Uterus (tissue), 3 donors: ENCODE measurements at regions not wholly inside any gene's neighbourhood (a gene's known extent, or its start where the extent isn't known, plus 50 kb on each side); places are given as distances from the start of the nearest gene placed in this dataset.

Experiments used
- DNase-seq, 2 donors: peaks; one replicate each; pipeline ENCODE4 v3.0.0-alpha.2; 2019 to 2020
- H3K27ac ChIP-seq, 2 donors: fragments of 200-600 bp; sonication (generic); 1 replicate in 1 of 2; 2 replicates in 1 of 2; pipeline ENCODE4 v1.5.1; 2016 to 2018
- H3K27me3 ChIP-seq, 2 donors: fragments of 200-600 bp; sonication (generic); one replicate each; pipeline ENCODE4 v1.5.1; 2018 to 2019; ENCODE audit warnings: control low read depth in 1 of 2
- H3K36me3 ChIP-seq, 2 donors: fragments of 200-600 bp; sonication (generic); one replicate each; pipeline ENCODE4 v1.5.1; 2019; ENCODE audit warnings: control low read depth in 1 of 2
- H3K4me1 ChIP-seq, 2 donors: fragments of 200-600 bp; sonication (generic); one replicate each; pipeline ENCODE4 v1.5.1; 2018 to 2019; ENCODE audit warnings: control low read depth in 1 of 2
- H3K4me3 ChIP-seq, 2 donors: fragments of 200-600 bp; sonication (generic); 1 replicate in 1 of 2; 2 replicates in 1 of 2; pipeline ENCODE4 v1.5.1; 2018 to 2019; ENCODE audit warnings: mild to moderate bottlenecking in 1 of 2
- H3K9me3 ChIP-seq, 2 donors: fragments of 200-600 bp; sonication (generic); one replicate each; pipeline ENCODE4 v1.5.1; 2019; ENCODE audit warnings: control low read depth in 1 of 2
- POLR2A ChIP-seq, 2 donors: fragments of 450-650 bp; IDR thresholded peaks; one replicate each; pipeline ENCODE4 v1.6.1; 2016; ENCODE audit warnings: antibody characterized with exemption in 2 of 2, mild to moderate bottlenecking in 1 of 2, moderate library complexity in 1 of 2
- intact Hi-C: fragments of 100-400 bp; cut with DNase I; formaldehyde crosslinking; loops from one replicate; pipeline ENCODE4 v1.15.1; 2023; ENCODE audit warnings: low total_unique reads
- TF ChIP-seq, protein P1 (sequence below), 4 experiments: fragments of 200-600 bp in 2 of 4; fragments of 450-650 bp in 2 of 4; sonication (generic) in 2 of 4; IDR thresholded peaks; one replicate each; pipeline ENCODE4 v1.5.1; 2016 to 2019; ENCODE audit warnings: antibody characterized with exemption in 4 of 4, mild to moderate bottlenecking in 2 of 4, moderate library complexity in 1 of 4
- donor health status: DM: yes; HTN: yes; CAD: no.

DNA sequence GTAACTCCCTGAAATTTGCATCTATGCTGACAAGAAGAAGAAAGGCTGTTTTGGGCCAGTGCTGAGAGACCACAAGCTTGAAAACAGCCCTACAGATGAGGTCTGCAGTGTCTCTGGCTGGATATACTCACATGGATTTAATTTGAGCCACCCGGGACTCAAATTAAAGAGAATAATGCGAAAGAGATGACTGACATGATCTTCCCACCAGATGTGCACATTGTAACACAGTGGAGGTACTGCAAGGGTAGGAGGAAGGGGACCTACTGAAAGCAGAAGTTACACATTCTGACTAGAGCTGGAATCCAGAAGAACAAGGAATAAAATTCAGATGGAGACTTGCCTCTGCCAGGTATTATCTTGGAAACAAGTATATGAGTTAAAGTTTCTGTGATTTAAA lies 728.3 kb upstream of the SGO1 start:
- TF ChIP-seq POLR2A (IDR thresholded peaks at IDR 0.05) = no peak
- TF ChIP-seq, protein P1, sequence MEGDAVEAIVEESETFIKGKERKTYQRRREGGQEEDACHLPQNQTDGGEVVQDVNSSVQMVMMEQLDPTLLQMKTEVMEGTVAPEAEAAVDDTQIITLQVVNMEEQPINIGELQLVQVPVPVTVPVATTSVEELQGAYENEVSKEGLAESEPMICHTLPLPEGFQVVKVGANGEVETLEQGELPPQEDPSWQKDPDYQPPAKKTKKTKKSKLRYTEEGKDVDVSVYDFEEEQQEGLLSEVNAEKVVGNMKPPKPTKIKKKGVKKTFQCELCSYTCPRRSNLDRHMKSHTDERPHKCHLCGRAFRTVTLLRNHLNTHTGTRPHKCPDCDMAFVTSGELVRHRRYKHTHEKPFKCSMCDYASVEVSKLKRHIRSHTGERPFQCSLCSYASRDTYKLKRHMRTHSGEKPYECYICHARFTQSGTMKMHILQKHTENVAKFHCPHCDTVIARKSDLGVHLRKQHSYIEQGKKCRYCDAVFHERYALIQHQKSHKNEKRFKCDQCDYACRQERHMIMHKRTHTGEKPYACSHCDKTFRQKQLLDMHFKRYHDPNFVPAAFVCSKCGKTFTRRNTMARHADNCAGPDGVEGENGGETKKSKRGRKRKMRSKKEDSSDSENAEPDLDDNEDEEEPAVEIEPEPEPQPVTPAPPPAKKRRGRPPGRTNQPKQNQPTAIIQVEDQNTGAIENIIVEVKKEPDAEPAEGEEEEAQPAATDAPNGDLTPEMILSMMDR (IDR thresholded peaks at IDR 0.05) = no peak
- Histone ChIP-seq H3K36me3 (no peaks in the 10 kb centered on the region), H3K27ac (no peak overlapping the region), H3K27me3 (no peaks in the 10 kb centered on the region), H3K4me1 (no peaks in the 10 kb centered on the region), H3K9me3 (no peaks in the 10 kb centered on the region), H3K4me3 (no peak overlapping the region)
- DNase-seq = no peak
- intact Hi-C loops = no loop called here

DNA sequence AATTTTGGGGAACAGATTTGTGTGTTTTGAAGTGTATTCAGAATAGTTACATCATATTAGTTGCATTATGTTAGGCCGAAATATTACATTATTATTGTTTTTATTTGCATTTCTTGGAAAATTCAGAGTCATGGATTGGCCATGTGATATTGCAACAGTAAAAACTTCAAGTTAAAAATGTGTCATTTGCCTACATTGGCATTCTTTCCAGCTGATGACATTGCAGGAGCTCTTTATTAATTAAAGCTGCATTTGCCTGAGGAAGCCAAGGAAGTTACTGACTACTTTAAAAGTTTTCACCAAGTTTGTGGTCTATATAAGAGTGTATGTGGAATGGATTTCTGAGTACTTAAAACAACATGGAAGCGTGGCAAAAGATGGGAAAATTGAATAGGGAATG lies 726.4 kb upstream of the SGO1 start:
- TF ChIP-seq, protein P1 (IDR thresholded peaks at IDR 0.05) = no peak
- TF ChIP-seq POLR2A (IDR thresholded peaks at IDR 0.05) = no peak
- Histone ChIP-seq H3K4me3 (no peak overlapping the region), H3K27ac (no peak overlapping the region), H3K27me3 (no peaks in the 10 kb centered on the region), H3K9me3 (no peaks in the 10 kb centered on the region), H3K36me3 (no peaks in the 10 kb centered on the region), H3K4me1 (no peaks in the 10 kb centered on the region)
- no peak for DNase-seq
- intact Hi-C loops = no loop called here

DNA sequence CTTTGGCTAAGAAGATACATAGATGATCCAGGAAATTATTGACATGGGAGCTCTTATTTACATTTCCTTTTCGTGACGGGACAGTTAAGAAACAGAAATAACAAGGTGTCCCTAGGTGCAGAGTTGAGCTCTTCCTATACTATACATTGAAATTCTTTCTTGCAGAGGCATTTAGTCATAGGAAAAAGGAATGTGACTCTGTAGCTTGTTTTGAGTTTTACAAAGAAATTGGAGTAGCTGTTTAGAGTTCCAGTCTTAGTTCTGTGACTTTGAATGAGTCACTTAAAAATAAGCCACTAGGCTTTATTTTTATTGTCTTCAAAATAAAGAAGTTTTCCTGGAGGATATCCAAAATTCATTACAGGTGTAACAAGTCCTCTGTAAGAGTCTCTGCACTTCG lies 723.5 kb upstream of the SGO1 start:
- TF ChIP-seq, protein P1 (IDR thresholded peaks at IDR 0.05) = no peak
- Histone ChIP-seq H3K36me3 (no peaks in the 10 kb centered on the region), H3K27me3 (no peaks in the 10 kb centered on the region), H3K4me3 (no peak overlapping the region), H3K27ac (no peak overlapping the region), H3K4me1 (no peaks in the 10 kb centered on the region), H3K9me3 (no peaks in the 10 kb centered on the region)
- no peak for DNase-seq
- intact Hi-C loops = no loop called here

DNA sequence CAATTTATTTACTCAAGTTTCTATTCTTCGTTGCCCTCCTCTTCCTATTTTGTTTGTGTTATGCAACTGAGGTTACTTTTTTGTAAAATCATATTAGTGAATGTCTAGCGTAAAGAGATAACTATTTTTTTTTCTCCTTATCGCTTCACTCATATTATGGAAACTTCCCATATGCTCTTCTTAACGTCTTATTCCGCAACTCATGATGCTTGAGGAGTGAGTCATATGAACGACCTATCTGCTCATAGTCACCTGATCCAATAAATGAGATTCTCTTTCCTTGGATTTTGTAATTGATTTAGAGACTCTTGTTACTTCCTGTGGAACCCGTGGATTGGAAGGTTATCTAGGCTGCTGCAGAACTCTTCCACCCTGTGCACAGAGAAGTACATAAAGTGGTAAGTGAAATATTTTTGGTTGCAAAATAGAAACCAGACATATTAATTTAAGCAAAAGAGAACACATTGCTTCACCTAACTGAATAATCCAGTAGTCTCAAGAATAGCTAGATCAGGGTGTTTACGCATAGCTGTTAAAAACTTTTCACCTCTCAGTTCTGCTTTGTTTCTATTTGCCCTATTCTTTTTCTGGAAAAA lies 719.3 kb upstream of the SGO1 start:
- intact Hi-C loops = no loop called here
- H3K27ac ChIP-seq = no peak overlapping the region

DNA sequence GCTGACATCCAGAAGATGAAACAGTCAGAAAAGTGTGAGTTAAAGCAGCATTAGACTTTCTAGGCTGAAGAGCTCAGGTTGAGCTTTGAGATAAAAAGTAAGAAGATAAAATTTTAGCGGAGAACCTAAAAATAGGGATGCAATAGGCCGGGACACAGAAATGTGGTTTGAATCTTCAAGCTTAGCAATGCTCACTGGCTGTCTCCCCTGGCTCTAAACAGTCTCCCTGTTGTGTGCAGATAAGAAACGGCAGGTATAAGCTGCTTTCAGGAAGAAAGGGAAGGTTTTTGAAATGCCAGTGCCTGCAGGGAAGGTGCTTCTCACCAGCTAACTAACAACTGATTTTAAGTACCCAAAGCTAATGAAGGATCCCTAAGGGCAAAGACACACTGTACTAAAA lies 718.7 kb upstream of the SGO1 start:
- H3K36me3 ChIP-seq = no peaks in the 10 kb centered on the region
- intact Hi-C loops = no loop called here
- no peak overlapping the region for H3K27ac ChIP-seq
- no peak for DNase-seq
- no peaks in the 10 kb centered on the region for H3K27me3 ChIP-seq
- no peak for TF ChIP-seq POLR2A (IDR thresholded peaks at IDR 0.05)
- TF ChIP-seq, protein P1 (IDR thresholded peaks at IDR 0.05) = no peak
- H3K4me3 ChIP-seq = no peak overlapping the region
- no peaks in the 10 kb centered on the region for H3K4me1 ChIP-seq
- no peaks in the 10 kb centered on the region for H3K9me3 ChIP-seq

More for the DNA sequence above, 719.3 kb upstream of the SGO1 start:
- Histone ChIP-seq H3K27me3 (no peaks in the 10 kb centered on the region), H3K9me3 (no peaks in the 10 kb centered on the region), H3K36me3 (no peaks in the 10 kb centered on the region), H3K4me1 (no peaks in the 10 kb centered on the region), H3K4me3 (no peak overlapping the region)
- DNase-seq = no peak
- no peak for TF ChIP-seq POLR2A (IDR thresholded peaks at IDR 0.05)
- TF ChIP-seq, protein P1 (IDR thresholded peaks at IDR 0.05) = no peak
